ENCODE measurements at regions not wholly inside any gene's neighbourhood (a gene's known extent, or its start where the extent isn't known, plus 50 kb on each side); places are given as distances from the start of the nearest gene placed in this dataset.
A peak's percentile ranks its signal among the peaks of the same experiment; 100 is the strongest.

DNA sequence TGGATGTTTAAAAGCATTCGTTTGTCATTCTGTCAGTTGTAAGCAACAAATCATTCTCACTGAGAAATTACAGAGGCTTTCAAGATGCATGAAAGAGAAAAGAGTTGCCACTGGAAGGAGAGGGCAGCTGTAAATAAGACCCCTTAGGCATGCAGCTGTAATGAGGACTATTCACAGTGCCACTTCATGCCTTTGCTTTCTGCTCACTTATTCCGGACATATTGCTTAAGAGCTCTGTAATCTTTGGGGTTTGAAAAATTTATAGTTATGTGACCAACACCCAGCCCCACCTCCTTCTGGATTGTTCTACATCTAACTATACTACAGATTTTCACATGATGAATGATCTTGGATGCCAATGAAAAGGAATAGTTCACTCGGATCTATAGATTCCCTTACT lies 194.8 kb upstream of the DCN start:
- DNase-seq, result no peak

DNA sequence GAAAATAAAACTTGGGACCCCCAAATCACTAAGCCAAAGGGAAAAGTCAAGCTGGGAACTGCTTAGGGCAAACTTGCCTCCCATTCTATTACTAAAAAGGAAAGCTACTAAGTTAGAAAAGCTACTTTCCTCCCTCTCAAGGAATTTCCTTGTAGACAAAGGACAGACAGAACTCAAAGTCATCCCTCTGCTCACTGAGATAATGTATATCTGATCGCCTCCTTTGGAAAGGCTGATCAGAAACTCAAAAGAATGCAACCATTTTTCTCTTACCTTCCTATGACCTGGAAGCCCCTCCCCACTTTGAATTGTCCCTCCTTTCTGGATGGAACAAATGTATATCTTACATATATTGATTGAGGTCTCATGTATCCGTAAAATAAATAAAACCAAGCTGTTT lies 190.5 kb upstream of the DCN start:
- DNase-seq, result no peak

DNA sequence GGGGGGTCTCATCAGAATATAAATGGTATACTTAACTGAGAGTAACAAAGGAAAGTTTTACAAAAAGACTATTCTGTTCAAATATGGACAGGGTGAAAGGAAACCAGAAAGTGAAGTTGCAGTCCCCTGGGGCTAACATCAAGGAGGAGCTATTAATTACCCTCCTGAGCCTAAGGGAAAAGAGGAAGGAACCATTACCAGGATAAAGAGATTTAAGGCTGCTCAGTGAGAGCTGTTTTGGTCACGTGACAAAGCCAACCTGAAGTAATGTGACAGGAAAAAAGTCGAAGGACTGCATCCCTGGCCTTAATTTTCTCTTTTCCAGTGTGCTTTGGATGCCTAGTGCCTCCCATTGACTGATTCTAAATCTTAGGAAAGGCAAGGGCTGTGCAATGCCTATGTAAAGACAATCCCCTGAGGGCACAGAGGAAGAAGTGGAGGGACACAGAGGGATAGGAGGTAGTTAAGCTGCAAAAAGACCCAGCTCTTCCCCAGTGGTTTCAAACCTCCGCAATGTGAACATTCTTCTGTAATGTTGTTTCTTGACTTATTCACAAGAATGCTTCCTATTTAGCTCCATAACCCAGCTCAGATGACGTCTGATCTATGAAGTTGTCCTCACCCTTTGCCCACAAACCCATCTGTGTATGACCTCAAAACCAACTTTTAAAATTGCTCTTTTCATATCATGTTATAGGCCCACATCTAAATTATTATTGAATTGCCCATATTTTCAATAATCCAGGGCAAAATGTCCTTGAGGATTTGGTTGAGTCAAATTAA lies 187.7 kb upstream of the DCN start:
- DNase-seq, result no peak

DNA sequence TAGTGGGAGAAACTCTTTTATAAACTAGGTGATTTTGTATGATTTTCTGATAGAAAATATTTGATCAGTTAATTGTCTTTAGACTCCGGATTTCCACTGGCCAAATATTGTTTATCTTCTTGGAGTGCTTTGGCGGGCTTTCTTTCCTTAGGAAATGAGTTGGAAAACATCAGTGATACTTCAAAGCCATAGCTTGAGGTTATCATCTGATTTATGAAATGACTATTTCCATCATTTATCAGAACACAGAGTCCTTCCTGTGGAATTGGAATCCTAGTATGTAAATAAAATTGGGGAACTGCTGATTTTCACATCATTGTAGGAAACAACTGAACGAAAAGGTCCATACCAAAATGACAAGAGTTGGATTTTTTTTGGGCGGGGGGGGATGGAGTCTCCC lies 186.0 kb upstream of the DCN start:
- DNase-seq, result no peak

DNA sequence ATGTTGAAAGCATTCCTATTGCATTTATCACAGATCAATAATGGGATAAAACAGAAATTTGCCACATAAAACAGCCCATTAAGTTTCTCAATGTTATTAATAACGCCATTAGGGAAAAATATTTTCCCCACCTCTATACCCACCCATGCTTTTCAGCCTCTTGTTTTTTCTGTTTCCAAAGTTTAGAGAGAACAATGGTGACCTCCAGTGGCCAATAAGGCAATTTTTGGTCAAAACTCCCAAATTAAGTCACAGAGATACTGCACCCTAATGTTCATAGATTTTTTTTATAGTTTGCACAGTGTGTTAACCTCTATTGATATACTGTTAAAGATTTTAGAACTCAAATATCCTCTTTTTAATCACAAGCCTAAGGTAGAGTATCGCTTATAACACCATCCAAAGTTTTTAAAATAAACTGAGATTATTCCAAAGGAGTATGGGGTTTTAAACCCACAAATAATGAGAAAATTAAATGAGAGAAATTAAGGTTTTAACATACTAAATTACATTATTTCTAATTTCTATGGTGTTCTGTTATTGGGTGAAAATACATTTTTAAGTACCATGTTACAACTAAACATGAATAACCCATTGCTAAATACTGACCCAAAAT lies 184.7 kb upstream of the DCN start:
- DNase-seq, result no peak

DNA sequence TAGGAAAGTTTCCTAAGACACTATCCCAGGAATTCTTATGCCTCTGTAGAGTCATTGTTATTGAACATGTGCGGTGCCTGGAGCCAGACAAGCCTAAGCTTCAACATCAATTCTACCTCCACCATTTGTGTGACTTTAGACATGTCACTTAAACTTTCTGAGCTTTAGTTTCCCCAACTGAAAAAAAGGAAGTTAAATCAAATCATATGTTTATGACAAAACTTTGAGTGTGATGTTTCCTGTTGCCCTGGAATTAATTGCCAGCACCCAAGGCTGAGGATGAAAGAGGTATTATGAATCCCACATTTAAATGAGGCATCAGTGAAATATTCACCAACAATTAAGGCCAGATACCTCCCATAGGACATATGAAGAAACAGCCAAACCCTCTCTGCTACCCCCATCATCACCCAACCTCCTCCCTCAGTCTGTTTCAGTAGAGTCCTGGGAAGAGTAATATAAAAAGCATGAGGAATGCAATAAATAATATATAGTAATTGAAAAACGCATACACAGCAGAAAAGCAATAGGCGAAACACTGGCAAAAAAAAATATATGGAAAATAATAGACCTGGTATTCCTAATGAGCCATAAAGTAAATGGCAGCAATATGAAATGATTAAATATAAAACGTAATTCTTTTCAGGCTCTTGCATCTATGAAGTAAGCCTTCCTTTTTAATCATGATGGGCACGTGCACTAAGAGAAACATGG lies 182.0 kb upstream of the DCN start:
- no peak for DNase-seq

DNA sequence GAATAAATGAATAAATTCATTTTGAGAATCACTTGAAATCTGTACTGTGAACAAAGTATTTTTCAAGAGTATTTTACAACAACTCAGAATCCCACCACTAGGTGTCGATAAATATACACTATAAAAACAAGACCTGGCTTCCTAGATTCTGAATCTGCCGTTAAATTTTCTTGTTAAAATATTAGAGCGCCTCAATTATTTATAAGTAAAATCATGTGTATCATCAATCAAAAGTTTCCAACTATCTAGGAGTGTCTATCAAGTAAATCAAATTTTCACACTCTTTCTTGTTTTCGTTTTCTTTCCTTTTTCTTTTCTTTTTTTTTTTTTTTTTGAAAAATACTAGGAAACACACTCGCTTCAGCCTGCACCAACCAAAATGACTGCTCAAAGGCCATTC lies 179.2 kb upstream of the DCN start:
- DNase-seq, result no peak

DNA sequence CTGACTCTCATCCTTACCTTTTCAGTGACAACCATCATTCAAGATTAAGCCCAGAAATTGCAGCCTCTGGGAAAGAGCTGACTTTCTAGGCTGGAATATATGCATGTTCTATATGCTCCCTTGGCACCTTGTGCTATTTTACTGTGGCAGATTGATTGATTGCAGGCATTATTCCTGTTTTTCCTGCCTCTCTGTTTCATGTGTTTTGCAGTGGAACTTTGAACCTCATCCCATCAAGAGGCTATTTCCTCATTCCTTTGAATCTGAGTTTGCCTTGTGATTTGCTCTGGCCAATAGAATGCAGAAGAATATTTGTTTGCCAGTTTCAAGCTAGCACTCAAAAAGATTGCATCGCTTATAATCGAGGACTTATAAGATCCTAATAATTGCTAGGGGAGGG lies 174.8 kb upstream of the DCN start:
- DNase-seq, result no peak

DNA sequence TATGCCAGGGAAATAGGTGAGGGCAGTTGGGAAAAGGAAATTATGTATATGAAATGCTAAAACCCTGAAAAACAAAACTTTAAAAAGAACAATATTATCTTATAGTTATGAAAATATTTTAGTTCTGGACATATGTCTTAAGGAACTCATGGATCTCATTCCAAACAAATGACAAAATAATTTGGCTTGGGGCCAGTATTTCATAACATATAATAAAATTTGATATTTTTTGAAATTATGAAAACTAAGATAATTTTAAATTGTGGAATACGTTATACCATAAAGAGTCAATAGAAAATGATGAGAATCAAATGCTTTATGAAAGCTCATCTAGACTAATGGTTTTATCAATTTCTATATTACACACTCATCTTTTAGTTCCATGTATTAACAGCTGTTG lies 173.8 kb upstream of the DCN start:
- DNase-seq, result no peak

DNA sequence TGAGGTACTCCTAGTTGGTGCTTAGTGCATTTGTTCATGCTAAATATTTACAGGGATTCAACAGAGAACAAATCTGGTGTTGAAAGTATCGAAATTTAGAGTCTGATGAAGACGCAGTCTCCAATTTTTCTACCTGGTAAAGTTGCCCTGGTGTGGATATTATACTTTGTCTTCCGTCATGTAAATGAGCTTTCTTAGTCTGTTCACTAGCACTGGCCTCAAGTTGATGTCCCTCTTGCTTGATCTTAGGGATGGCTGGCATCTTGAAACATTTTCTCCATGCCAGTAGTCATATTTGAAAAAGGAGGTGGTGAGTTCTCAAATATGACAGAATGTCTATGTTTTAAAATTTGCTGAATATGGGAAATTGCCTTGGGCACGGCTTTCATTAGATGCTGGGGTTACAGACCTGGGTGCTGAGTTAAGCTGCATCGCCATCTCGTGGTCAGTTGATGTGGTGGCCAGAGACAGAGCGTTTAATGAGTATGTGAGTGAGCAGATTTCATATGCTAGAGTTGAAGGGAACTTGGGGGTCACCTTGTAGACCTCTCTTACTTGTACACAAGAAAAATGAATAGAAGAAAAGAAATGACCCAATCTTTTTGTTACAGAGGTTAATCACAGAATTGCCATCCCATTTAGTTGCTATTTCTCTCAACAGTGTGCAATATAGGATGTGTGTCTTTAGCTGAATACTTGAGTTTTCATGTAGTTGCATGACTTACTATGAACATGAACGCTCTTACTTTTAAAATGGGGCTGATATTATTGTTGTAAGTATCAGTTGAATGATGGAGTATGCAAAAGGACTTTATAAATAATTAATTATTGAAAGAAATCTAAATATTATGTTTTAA lies 172.8 kb upstream of the DCN start:
- DNase-seq, result peak; percentile 20 to 22

DNA sequence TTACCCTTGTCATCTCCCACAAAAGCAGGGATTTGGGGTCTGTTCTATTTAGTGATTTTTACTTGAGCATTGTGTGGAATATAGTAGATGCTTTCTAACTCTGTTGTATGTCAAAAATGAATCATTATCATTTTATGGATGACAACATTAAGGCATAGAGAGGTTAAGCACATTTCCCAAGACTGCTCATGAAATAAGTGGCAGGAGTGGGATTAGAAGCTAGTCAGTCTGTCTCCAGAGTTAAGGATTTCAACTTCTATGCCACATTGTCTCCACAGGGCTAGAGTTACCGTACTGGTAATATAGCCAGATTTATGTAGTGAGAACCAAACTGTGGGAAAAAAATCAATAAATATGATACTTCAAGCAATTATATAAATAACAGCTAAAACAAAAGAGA lies 170.6 kb upstream of the DCN start:
- no peak for DNase-seq

DNA sequence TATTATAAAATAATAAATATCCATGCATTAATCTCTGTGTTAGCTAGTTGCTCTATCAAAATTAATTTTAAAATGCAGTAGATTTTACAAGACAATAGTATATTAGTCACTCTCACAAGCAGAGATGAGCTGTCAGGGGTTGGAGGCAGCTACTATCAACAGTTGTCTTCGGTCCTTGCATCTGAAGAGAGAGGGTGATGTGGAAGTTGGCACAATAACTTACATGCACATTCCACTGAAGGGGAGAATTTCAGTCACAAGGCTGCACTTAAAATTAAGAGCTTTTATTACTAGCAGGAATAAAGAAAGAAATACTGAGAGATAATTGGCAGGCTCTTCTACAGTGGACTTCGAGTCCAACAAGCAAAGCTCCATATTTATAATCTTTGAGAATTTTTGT lies 166.9 kb upstream of the DCN start:
- no peak for DNase-seq

DNA sequence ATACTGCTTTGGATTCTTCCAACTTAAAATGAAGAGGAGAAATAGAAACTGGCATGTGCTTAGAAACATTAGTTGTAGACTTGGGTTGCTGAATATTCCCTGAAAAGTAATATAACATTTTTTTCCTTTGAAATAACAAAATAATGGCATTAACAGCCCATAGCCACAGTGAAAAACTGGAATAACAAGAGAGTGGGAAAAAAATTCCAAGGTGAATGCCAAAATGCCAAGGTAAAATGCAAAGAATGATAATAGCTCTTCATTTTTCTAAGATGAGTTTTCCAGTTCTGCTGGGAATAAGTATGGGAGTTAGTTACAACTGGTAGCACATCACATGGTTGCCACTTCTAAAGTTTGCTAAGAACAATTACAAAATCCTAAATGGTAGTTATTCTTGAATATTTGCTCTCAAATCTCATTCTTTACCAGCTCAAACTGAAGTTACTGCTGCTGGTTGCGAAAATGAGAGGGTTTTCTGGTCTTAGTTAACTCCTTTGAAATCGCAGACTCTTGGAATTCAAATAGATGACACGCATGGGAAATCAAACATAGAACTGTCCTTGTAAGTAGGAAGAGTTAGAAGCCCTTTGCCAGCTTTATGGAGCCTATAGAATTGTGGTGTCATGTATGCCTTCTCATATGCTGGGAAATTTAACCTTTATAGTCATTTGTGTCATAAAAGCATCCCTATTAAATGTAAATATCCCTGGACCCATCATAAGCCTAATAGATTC lies 165.0 kb upstream of the DCN start:
- no peak for DNase-seq

DNA sequence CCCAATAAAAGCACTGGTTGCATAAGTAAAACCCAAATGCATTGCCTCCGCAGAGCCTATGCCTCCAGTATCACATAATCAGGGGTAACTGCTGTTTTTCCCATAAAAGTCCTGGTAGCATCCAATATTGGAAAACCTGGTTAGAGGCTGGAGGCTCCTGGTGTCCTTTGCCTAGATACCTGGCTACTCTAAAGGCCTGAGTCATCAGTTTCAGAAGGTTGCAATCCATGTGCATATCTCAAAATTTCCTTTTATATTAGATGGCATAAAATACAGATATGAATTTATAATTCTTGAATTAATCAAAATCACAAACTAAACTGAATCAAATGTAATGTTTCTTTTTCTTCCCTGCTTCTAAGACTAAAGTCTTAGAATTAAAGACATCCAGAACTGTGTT lies 164.2 kb upstream of the DCN start:
- DNase-seq, result no peak

DNA sequence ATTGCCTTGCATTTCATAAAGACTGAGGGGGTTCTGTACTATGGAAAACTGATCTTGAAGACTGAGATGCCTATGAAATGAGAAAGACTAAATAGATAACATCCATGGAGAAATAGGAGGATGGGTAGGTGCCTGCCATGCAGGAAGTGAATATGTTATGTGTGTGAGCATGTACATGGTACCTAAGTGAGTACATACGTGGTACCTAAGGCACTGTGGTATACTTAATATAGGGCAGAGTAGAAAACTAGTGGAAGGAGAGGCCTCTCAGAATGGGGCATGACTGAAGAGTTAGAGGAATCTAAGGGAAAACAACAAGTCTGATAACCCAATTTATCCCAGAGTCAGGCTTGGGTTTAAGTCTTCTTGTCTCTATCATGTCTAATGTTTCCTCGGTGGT lies 161.8 kb upstream of the DCN start:
- DNase-seq, result no peak

DNA sequence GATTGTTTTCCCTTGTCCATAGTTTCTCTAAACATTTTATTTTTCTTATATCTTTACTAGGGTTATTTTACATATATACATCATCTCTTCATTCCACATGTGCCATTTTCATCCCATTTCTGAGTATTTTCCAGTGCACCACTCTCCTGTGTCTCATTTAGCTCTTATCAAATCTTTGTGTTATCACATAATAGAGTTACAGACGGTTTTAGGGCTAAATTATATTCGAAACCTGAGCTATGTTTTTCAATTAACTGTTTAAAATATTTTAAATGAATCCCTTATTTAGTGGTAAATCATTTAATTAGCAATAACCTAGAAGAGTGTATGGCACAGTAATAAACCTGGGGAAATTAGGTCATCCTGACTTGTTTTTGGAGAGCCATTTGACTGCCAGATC lies 160.4 kb upstream of the DCN start:
- DNase-seq, result no peak

DNA sequence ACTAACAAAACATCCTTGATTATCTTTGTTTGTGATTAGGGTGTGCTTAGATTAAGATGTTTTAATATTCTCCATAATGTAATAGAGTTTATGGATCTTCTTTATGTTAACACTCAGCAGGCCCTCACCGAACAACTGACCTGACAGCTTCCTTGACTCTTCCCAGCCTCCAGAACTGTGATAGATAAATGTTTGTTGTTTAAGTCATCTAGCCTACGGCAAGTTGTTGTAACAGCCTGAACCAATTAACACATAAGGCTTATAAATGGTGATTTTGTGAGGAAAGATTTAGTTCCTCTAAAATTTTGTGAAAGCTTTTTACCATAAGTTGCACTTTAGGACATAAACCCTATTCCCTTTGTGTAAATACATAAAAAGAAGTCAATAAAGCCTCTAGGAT lies 156.5 kb upstream of the DCN start:
- DNase-seq, result no peak

DNA sequence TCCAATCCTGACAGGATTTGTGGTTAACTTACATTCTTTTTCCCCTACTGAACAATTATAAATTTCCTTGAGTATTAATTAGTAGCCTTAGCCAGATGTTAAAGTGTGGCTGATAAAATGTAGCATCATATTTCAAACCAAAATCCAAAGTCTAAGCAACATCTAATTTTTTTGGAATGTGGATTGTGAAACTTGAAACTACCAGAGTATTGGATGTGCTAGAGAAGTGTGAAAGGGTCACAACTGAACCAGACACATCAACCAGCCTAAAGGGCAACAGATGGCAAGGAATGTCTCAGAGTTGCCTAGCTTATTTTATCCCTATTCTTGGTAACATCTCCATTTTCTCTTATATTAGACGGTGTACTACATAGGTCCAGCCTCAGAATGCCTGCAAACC lies 153.1 kb upstream of the DCN start:
- no peak for DNase-seq

DNA sequence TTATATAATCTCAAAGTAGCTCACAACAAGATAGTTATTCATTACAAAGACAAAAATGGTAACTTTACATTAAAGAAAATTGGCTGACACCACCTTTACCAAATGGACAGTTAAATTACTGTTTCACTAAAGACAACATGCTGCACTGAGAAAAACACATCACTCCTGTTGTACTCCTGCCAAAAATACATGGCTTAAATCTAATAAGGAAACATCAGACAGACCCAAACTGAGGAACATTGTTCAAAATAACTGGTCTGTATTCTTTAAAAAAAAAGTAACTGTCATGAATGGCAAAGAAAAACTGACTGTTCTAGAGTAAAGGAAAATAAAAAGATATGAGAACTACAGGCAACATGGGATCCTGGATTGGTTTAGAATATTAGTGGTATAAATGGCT lies 151.3 kb upstream of the DCN start:
- no peak for DNase-seq

DNA sequence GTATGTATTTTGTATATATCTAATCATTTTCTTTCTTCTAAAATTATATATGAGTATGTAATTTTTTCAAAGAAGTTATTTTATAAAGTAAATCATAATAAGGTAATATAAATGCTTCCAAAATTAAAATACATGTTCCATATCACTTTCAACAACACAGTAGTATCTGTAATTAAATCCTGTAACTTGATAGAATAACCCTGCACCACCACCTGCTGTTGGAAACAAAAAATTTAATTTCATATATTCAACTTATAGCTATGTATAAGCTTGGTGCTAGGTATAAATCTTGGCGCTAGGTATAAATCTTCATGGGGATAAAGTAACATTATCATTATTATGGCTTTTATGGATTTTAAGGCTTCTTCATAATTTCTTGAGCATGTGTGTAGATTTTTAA lies 149.7 kb upstream of the DCN start:
- DNase-seq, result no peak

DNA sequence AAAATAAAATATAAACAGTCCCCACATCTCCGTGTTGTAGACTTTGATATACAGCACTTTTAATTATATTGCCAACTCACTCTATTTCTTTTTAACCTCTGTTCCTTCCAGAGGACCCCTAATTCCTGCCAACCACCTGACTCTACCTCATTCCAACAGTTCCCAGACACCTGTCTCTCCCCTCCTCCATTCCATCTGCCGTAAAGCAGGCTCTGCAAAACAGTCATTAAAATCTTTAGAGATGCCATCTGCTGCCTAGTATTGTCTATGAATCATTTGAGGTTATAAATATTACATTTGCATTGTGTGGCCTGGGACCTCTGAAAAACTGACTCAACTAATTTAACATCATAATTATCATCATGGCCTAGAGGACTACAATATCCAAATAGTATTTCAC lies 148.8 kb upstream of the DCN start:
- no peak for DNase-seq

DNA sequence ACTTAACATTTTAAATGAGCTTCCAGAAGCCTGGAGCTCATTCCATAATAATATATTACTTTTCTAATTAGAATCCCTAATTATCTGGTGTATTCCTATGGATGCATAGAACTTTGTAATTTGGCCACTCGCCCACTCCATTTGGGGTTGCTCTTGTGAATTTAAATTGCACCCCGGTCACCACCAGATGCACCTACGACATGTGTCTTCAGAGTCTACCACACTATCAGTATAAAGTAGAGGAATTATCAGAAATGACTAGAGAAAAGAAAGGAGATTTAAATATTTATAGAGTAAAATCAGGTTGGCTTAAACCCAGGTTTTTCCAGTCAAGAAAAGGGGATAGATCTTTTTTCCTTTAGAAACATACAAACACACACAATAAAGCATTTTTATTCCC lies 145.8 kb upstream of the DCN start:
- no peak for DNase-seq

DNA sequence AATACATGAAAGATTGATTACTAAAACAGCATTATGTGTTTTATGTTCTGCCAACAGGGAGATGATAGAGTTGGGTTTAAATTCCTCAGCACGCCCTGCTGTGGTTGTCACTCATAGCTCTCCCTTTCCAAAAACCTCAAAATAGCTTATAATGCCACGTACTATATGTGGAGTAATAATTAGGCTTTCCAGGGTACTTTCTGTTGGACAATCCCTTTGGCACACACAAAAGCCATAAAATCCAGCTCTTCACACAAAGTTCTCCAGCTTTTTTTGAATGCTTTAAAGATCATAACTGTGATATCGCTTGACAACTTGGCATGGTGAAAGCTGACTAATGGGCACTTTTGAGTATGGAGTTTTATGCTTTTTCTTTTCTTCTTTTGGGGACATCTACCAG lies 145.3 kb upstream of the DCN start:
- no peak for DNase-seq
